Mesenchymal stem cell (in vitro differentiated cells and primary cell): ENCODE measurements at regions not wholly inside any gene's neighbourhood (a gene's known extent, or its start where the extent isn't known, plus 50 kb on each side); places are given as distances from the start of the nearest gene placed in this dataset.

ENCODE experiments used
- DNase-seq: peaks from one replicate; pipeline ENCODE4 v3.0.0-alpha.2; 2013
- H2AFZ ChIP-seq: one replicate; pipeline ENCODE4 v1.6.1; 2013; ENCODE audit warnings: low read depth, mild to moderate bottlenecking, control low read depth, inconsistent platforms, low read length, moderate library complexity
- H2AK5ac ChIP-seq: 2 replicates; pipeline ENCODE4 v1.6.1; 2013; ENCODE audit warnings: low read length, moderate library complexity, mild to moderate bottlenecking, inconsistent platforms; ENCODE audit not compliant: severe bottlenecking
- H2BK120ac ChIP-seq: one replicate; pipeline ENCODE4 v1.6.1; 2013; ENCODE audit warnings: low read depth, mild to moderate bottlenecking, inconsistent platforms, low read length, moderate library complexity
- H2BK12ac ChIP-seq, 2 experiments: one replicate each; pipeline ENCODE4 v1.6.1; 2013; ENCODE audit warnings: inconsistent platforms in 2 of 2, low read length in 2 of 2, mild to moderate bottlenecking in 2 of 2, moderate library complexity in 2 of 2, control low read depth in 1 of 2
- H2BK15ac ChIP-seq: one replicate; pipeline ENCODE4 v1.6.1; 2013; ENCODE audit warnings: mild to moderate bottlenecking, low read depth, inconsistent platforms; ENCODE audit not compliant: poor library complexity, severe bottlenecking
- H2BK5ac ChIP-seq: 2 replicates; pipeline ENCODE4 v1.6.1; 2013; ENCODE audit warnings: low read depth, mild to moderate bottlenecking, low read length, control low read depth, inconsistent platforms; ENCODE audit not compliant: poor library complexity, severe bottlenecking
- H3K14ac ChIP-seq, 2 experiments: one replicate each; pipeline ENCODE4 v1.6.1; 2013; ENCODE audit warnings: inconsistent platforms in 2 of 2, low read length in 2 of 2, control low read depth in 1 of 2, mild to moderate bottlenecking in 1 of 2, moderate library complexity in 1 of 2
- H3K18ac ChIP-seq, 2 experiments: one replicate each; pipeline ENCODE4 v1.6.1; 2013; ENCODE audit warnings: inconsistent platforms in 2 of 2, low read length in 2 of 2, control low read depth in 1 of 2, low read depth in 1 of 2, mild to moderate bottlenecking in 1 of 2
- H3K23ac ChIP-seq, 2 experiments: one replicate each; pipeline ENCODE4 v1.6.1; 2013; ENCODE audit warnings: inconsistent platforms in 2 of 2, low read length in 2 of 2, mild to moderate bottlenecking in 2 of 2, moderate library complexity in 2 of 2, control low read depth in 1 of 2
- H3K27ac ChIP-seq: 2 replicates; pipeline ENCODE4 v1.5.1; 2013; ENCODE audit warnings: mild to moderate bottlenecking, moderate library complexity, low read length, control low read depth, inconsistent platforms; ENCODE audit not compliant: poor library complexity, severe bottlenecking
- H3K27me3 ChIP-seq, 2 experiments: 2 replicates each; pipeline versions ENCODE4 v1.6.1 to v1.7.0; 2013; ENCODE audit warnings: low read length in 2 of 2, mild to moderate bottlenecking in 2 of 2, moderate library complexity in 2 of 2, control low read depth in 1 of 2, inconsistent platforms in 1 of 2; ENCODE audit not compliant: control insufficient read depth in 1 of 2, insufficient read depth in 1 of 2
- H3K36me3 ChIP-seq, 2 experiments: 2 replicates each; pipeline versions ENCODE4 v1.6.1 to v1.7.0; 2013; ENCODE audit warnings: low read length in 2 of 2, control low read depth in 1 of 2, inconsistent platforms in 1 of 2, low read depth in 1 of 2, mild to moderate bottlenecking in 1 of 2; ENCODE audit not compliant: insufficient read depth in 2 of 2, control insufficient read depth in 1 of 2
- H3K4ac ChIP-seq, 2 experiments: one replicate each; pipeline ENCODE4 v1.6.1; 2013; ENCODE audit warnings: inconsistent platforms in 2 of 2, low read length in 2 of 2, mild to moderate bottlenecking in 2 of 2, moderate library complexity in 2 of 2, control low read depth in 1 of 2, low read depth in 1 of 2
- H3K4me1 ChIP-seq: 2 replicates; pipeline ENCODE4 v1.6.1; 2013; ENCODE audit warnings: low read depth, low read length, control low read depth; ENCODE audit not compliant: control insufficient read depth, insufficient read depth
- H3K4me2 ChIP-seq: 2 replicates; pipeline ENCODE4 v1.6.1; 2013; ENCODE audit warnings: low read length, mild to moderate bottlenecking, inconsistent platforms; ENCODE audit not compliant: poor library complexity, severe bottlenecking
- H3K4me3 ChIP-seq, 2 experiments: 2 replicates each; pipeline versions ENCODE4 v1.5.1 to v1.7.0; 2013; ENCODE audit warnings: low read length in 2 of 2, mild to moderate bottlenecking in 2 of 2, control low read depth in 1 of 2, low read depth in 1 of 2; ENCODE audit not compliant: insufficient read depth in 1 of 2
- H3K79me1 ChIP-seq: replicated peaks from 2 replicates; pipeline ENCODE4 v1.6.1; 2013; ENCODE audit warnings: mild to moderate bottlenecking, control low read depth, low read length, inconsistent platforms; ENCODE audit not compliant: poor library complexity, severe bottlenecking
- H3K9ac ChIP-seq: 2 replicates; pipeline ENCODE4 v1.7.0; 2013; ENCODE audit warnings: mild to moderate bottlenecking, low read length, moderate library complexity
- H3K9me3 ChIP-seq: 2 replicates; pipeline ENCODE4 v1.7.0; 2013; ENCODE audit warnings: mild to moderate bottlenecking, low read length; ENCODE audit not compliant: control insufficient read depth
- H4K8ac ChIP-seq: one replicate; pipeline ENCODE4 v1.6.1; 2013; ENCODE audit warnings: inconsistent platforms, mild to moderate bottlenecking, low read length, moderate library complexity
- H4K91ac ChIP-seq: one replicate; pipeline ENCODE4 v1.6.1; 2013; ENCODE audit warnings: mild to moderate bottlenecking, low read length, inconsistent platforms
- WGBS: methylation state at CpG from one replicate; pipeline ENCODE4 v1.1.7; 2013; ENCODE audit warnings: mixed read lengths; 5-methylcytosine and 5-hydroxymethylcytosine counted together

DNA sequence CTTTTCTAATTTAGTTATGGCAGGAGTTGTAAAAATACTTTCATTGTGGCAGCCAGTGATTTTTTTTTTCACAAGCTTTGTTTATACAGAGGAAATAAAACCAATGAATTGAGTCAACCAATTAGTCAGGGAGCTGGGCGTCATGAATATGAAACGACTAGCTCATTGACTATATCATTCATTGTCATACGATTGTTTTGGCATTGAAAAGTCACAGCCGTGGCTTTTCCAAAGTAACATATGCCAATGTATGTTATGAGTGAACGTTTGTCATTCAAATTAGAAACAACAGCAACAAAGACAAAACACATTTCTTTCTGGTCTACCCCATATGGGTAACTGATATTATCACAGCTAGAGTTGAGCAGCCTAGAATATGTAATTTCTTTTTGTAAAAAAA, 810.6 kb downstream of the EPHA7 start:
- no peak overlapping the region for H2BK120ac ChIP-seq
- H3K27ac ChIP-seq = no peak overlapping the region
- H4K8ac ChIP-seq = no peak overlapping the region
- H3K27me3 ChIP-seq = no peaks in the 10 kb centered on the region
- no peak overlapping the region for H3K4me2 ChIP-seq
- H3K79me1 ChIP-seq = no peaks in the 10 kb centered on the region
- no peak for DNase-seq
- no peak overlapping the region for H2AK5ac ChIP-seq
- H3K4ac ChIP-seq = no peak overlapping the region
- H2BK12ac ChIP-seq = no peak overlapping the region
- H2AFZ ChIP-seq = no peak overlapping the region
- H3K9ac ChIP-seq = no peak overlapping the region
- no peak overlapping the region for H2BK5ac ChIP-seq
- peaks cover 6% of the 10 kb centered on the region for H3K9me3 ChIP-seq
- H3K36me3 ChIP-seq = no peaks in the 10 kb centered on the region
- H2BK15ac ChIP-seq = no peak overlapping the region
- no peak overlapping the region for H3K18ac ChIP-seq
- H4K91ac ChIP-seq = no peak overlapping the region
- no peak overlapping the region for H3K4me3 ChIP-seq
- WGBS = 76% methylated on average over 4 of the region's 5 CpGs
- H3K23ac ChIP-seq = no peak overlapping the region
- H3K14ac ChIP-seq = no peak overlapping the region
- H3K4me1 ChIP-seq = no peaks in the 10 kb centered on the region

DNA sequence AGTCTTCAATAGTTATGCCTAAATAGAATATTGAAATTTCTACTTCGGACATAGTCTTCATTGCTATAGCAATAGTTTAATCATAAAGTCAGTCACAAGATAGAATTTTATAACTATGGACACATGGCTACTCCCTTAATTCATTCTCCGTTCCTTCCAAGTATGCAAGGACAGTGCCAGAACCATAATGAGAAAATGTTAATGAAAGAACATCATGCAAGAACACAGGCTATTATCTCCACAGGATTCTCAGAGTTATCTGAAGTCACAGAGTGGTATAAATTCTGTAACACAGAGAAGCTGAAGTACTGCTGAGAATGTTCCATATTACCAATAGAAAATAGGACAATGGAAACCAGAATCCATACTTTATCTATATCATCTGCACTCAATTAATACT, 826.2 kb downstream of the EPHA7 start:
- Histone ChIP-seq H3K27me3 (no peaks in the 10 kb centered on the region), H2BK12ac (no peak overlapping the region), H2BK120ac (no peak overlapping the region), H4K8ac (no peak overlapping the region), H2BK5ac (no peak overlapping the region), H3K14ac (no peak overlapping the region), H2AK5ac (no peak overlapping the region), H3K18ac (no peak overlapping the region), H3K23ac (no peak overlapping the region), H2BK15ac (no peak overlapping the region), H3K4me3 (no peak overlapping the region), H3K4me2 (no peak overlapping the region), H3K9me3 (no peaks in the 10 kb centered on the region), H2AFZ (no peak overlapping the region), H3K9ac (no peak overlapping the region), H3K36me3 (no peaks in the 10 kb centered on the region), H3K4me1 (no peaks in the 10 kb centered on the region), H3K4ac (no peak overlapping the region), H4K91ac (no peak overlapping the region), H3K27ac (no peak overlapping the region), H3K79me1 (no peaks in the 10 kb centered on the region)
- no peak for DNase-seq
- no CpG with 5 or more reads among the region's 2 CpGs for WGBS

DNA sequence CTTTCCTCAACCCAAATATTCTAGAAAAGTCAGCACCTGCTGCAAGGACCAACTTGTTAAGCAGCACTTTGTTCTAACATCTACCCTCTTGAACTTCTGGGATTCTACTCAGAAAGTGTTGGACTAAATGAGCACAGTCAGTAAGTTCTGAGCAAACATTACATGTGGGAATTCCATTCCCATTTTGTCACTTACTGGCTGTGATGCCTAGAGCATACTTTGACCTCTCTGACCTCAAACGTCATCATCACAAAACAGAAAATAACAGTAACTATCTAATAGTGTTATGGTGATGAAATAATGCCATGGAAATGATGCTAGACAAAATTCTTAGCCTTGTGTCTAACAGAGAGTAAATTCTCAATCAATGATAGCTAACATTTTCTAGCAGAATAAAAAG, 829.4 kb downstream of the EPHA7 start:
- Histone ChIP-seq H3K27me3 (no peaks in the 10 kb centered on the region), H4K91ac (no peak overlapping the region), H3K14ac (no peak overlapping the region), H3K27ac (no peak overlapping the region), H3K4me2 (no peak overlapping the region), H3K9ac (no peak overlapping the region), H2AK5ac (no peak overlapping the region), H4K8ac (no peak overlapping the region), H3K79me1 (no peaks in the 10 kb centered on the region), H2BK5ac (no peak overlapping the region), H2BK12ac (no peak overlapping the region), H2AFZ (no peak overlapping the region), H3K9me3 (no peaks in the 10 kb centered on the region), H3K23ac (no peak overlapping the region), H3K4me3 (no peak overlapping the region), H3K36me3 (no peaks in the 10 kb centered on the region), H3K4me1 (no peaks in the 10 kb centered on the region), H2BK15ac (no peak overlapping the region), H2BK120ac (no peak overlapping the region), H3K18ac (no peak overlapping the region), H3K4ac (no peak overlapping the region)
- no CpG with 5 or more reads among the region's 1 CpG for WGBS
- peak; percentile 68 for DNase-seq

DNA sequence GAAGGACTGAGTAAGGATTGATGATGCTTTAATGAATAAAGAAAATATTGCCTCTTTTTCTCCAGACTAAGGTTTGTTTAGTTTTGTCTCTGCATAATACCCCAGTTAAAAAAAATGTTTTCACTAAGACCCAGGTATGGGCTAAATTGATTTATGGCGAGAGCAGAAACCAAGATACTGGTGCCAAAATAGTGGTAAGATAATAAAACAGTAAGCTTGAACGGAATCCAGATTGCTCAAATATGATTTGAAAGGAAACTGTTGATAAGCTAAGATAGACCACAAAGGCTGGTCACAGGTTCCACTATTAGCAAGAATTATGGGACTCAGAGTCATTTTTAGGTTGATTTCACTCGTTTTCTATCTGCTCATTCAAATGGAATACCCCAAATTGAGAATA, 831.2 kb downstream of the EPHA7 start:
- no peak overlapping the region for H3K4me2 ChIP-seq

More for the DNA sequence above, 831.2 kb downstream of the EPHA7 start:
- DNase-seq = no peak
- Histone ChIP-seq H2BK15ac (no peak overlapping the region), H2BK12ac (no peak overlapping the region), H2AK5ac (no peak overlapping the region), H3K23ac (no peak overlapping the region), H3K27ac (no peak overlapping the region), H2BK5ac (no peak overlapping the region), H3K4me3 (no peak overlapping the region), H2BK120ac (no peak overlapping the region), H3K14ac (no peak overlapping the region), H3K27me3 (no peaks in the 10 kb centered on the region), H3K4ac (no peak overlapping the region), H3K9me3 (no peaks in the 10 kb centered on the region), H3K9ac (no peak overlapping the region), H3K18ac (no peak overlapping the region), H3K36me3 (no peaks in the 10 kb centered on the region), H3K4me1 (no peaks in the 10 kb centered on the region), H3K79me1 (no peaks in the 10 kb centered on the region), H4K91ac (no peak overlapping the region), H4K8ac (no peak overlapping the region), H2AFZ (no peak overlapping the region)
- 93% methylated on average over 2 of the region's 3 CpGs for WGBS
